HepG2 (cell line): ENCODE measurements at regions not wholly inside any gene's neighbourhood (a gene's known extent, or its start where the extent isn't known, plus 50 kb on each side); places are given as distances from the start of the nearest gene placed in this dataset.

Source experiments
- ATAC-seq: fragments of 200-7000 bp; cut with Tn5 transposase; 3 replicates; pipeline ENCODE4 v1.9.1; 2020; ENCODE audit warnings: mild to moderate bottlenecking, moderate library complexity
- BruUV-seq: library from RNA; stranded (reverse); fragments of 400-500 nt; replicated peaks from 2 replicates; lab custom pipeline; 2021; lab: Mats Ljungman, UMichigan
- CTCF ChIA-PET: fragments of 300-600 bp; formaldehyde crosslinking; extraction: SDS; loops from one replicate; lab custom pipeline; 2021; ENCODE audit warnings: low total read pairs, inconsistent platforms, low intra/inter-chr PET ratio; lab: Yijun Ruan, JAX
- POLR2A ChIA-PET: fragments of 350-600 bp; sonication (Branson Sonifier 250); formaldehyde crosslinking; loops from one replicate; lab custom pipeline; 2020; ENCODE audit warnings: antibody characterized with exemption, inconsistent platforms; lab: Yijun Ruan, JAX
- DNase-seq: peaks from one replicate; pipeline ENCODE4 v3.0.0-alpha.2; 2015; ENCODE audit warnings: low spot score
- FAIRE-seq: peaks from 3 replicates; lab custom pipeline; 2011; peaks lifted over from hg19 to GRCh38; lab: Jason Lieb, UNC
- H2AFZ ChIP-seq: one replicate; pipeline ENCODE4 v1.6.1; 2011; ENCODE audit warnings: low read length, inconsistent platforms
- H3K27ac ChIP-seq: fragments of 300-600 bp; 3 replicates; pipeline ENCODE4 v1.8.0; 2011; ENCODE audit warnings: mixed run types, mild to moderate bottlenecking, mixed read lengths, low read length, inconsistent platforms; ENCODE audit not compliant: insufficient read depth; ENCODE audit errors: extremely low read length
- H3K27me3 ChIP-seq, 2 experiments: fragments of 200-600 bp in 1 of 2; 2 replicates in 1 of 2; 3 replicates in 1 of 2; pipeline versions ENCODE4 v1.6.0 to v1.8.0; 2011; ENCODE audit warnings: low read length in 2 of 2, mild to moderate bottlenecking in 2 of 2, moderate library complexity in 2 of 2, inconsistent platforms in 1 of 2; ENCODE audit not compliant: insufficient read depth in 2 of 2, control insufficient read depth in 1 of 2
- H3K36me3 ChIP-seq, 2 experiments: fragments of 200-600 bp in 1 of 2; replicated peaks in 1 of 2; 2 replicates in 1 of 2; 3 replicates in 1 of 2; pipeline versions ENCODE4 v1.5.1 to v1.8.0; 2011; ENCODE audit warnings: low read length in 2 of 2, inconsistent platforms in 1 of 2; ENCODE audit not compliant: insufficient read depth in 2 of 2, control insufficient read depth in 1 of 2
- H3K4me1 ChIP-seq: 2 replicates; pipeline ENCODE4 v1.5.1; 2012; ENCODE audit warnings: low read length, inconsistent platforms; ENCODE audit not compliant: insufficient read depth
- H3K4me2 ChIP-seq: 2 replicates; pipeline ENCODE4 v1.6.0; 2011; ENCODE audit warnings: low read depth, low read length, inconsistent platforms
- H3K4me3 ChIP-seq, 3 experiments: fragments of 200-600 bp in 1 of 3; sonication (generic), shearing (Covaris generic) in 1 of 3; replicated peaks in 1 of 3; 2 replicates each; pipeline ENCODE4 v1.5.1; 2011 to 2016; ENCODE audit warnings: low read length in 3 of 3, inconsistent platforms in 2 of 3, low read depth in 2 of 3, mild to moderate bottlenecking in 2 of 3, control low read depth in 1 of 3, mixed read lengths in 1 of 3; ENCODE audit not compliant: insufficient read depth in 1 of 3
- H3K79me2 ChIP-seq: one replicate; pipeline ENCODE4 v1.6.1; 2011; ENCODE audit warnings: low read length, inconsistent platforms; ENCODE audit not compliant: insufficient read depth
- H3K9ac ChIP-seq: 2 replicates; pipeline ENCODE4 v1.6.0; 2011; ENCODE audit warnings: mild to moderate bottlenecking, low read depth, low read length, inconsistent platforms; ENCODE audit not compliant: insufficient read depth
- H3K9me3 ChIP-seq: 2 replicates; pipeline ENCODE4 v1.5.1; 2012; ENCODE audit warnings: mild to moderate bottlenecking, low read length
- H4K20me1 ChIP-seq: 2 replicates; pipeline ENCODE4 v1.6.0; 2011; ENCODE audit warnings: inconsistent platforms, mild to moderate bottlenecking, low read length, moderate library complexity; ENCODE audit not compliant: insufficient read depth
- ARID5B ChIP-seq: IDR thresholded peaks from 2 replicates; pipeline ENCODE4 v1.4.0; 2020; ENCODE audit warnings: mild to moderate bottlenecking, missing genetic modification reagents
- CBX1 ChIP-seq: IDR thresholded peaks from one replicate; pipeline ENCODE4 v1.6.1; 2016; ENCODE audit warnings: antibody characterized with exemption, low read depth
- CEBPB ChIP-seq: IDR thresholded peaks from 2 replicates; pipeline ENCODE4 v1.6.1; 2011; ENCODE audit warnings: low read depth, low read length, improper control_type of control experiment, borderline replicate concordance
- CEBPG ChIP-seq: IDR thresholded peaks from 2 replicates; pipeline ENCODE4 v1.6.1; 2016
- CTCF ChIP-seq: sonication (generic); formaldehyde crosslinking; IDR thresholded peaks from 2 replicates; pipeline ENCODE4 v1.5.0; 2020; ENCODE audit warnings: mild to moderate bottlenecking, missing genetic modification reagents, moderate library complexity
- HOXA7 ChIP-seq: sonication (generic); formaldehyde crosslinking; IDR thresholded peaks from 2 replicates; pipeline ENCODE4 v1.8.1; 2022; ENCODE audit warnings: mild to moderate bottlenecking, missing genetic modification reagents, moderate library complexity
- JDP2 ChIP-seq: sonication (generic); formaldehyde crosslinking; IDR thresholded peaks from 2 replicates; pipeline ENCODE4 v1.8.1; 2022; ENCODE audit warnings: missing genetic modification reagents, borderline replicate concordance
- MAX ChIP-seq: IDR thresholded peaks from 2 replicates; pipeline ENCODE4 v1.6.1; 2012; ENCODE audit warnings: inconsistent platforms
- MED8 ChIP-seq: sonication (generic); formaldehyde crosslinking; IDR thresholded peaks from 2 replicates; pipeline ENCODE4 v1.8.1; 2023; ENCODE audit warnings: mild to moderate bottlenecking, missing genetic modification reagents; ENCODE audit not compliant: insufficient replicate concordance
- PAF1 ChIP-seq: IDR thresholded peaks from 2 replicates; pipeline ENCODE4 v1.6.1; 2016; ENCODE audit warnings: missing genetic modification reagents, missing compliant biosample characterization
- SRSF1 ChIP-seq: fragments of 200-400 bp; formaldehyde crosslinking; optimal IDR thresholded peaks from 2 replicates; pipeline ENCODE3; 2017; ENCODE audit warnings: mild to moderate bottlenecking, low read depth, low read length, moderate library complexity
- TBX2 ChIP-seq: sonication (generic); formaldehyde crosslinking; IDR thresholded peaks from 2 replicates; pipeline ENCODE4 v1.5.0; 2020; ENCODE audit warnings: missing genetic modification reagents, mild to moderate bottlenecking, borderline replicate concordance
- THAP7 ChIP-seq: sonication (generic); formaldehyde crosslinking; IDR thresholded peaks from 2 replicates; pipeline ENCODE4 v1.8.1; 2023; ENCODE audit warnings: mild to moderate bottlenecking, missing genetic modification reagents
- TOE1 ChIP-seq: sonication (generic); formaldehyde crosslinking; IDR thresholded peaks from 2 replicates; pipeline ENCODE4 v1.4.0; 2020; ENCODE audit warnings: mild to moderate bottlenecking, missing genetic modification reagents
- TRIM22 ChIP-seq: fragments of 450-650 bp; IDR thresholded peaks from 2 replicates; pipeline ENCODE4 v1.6.1; 2017
- ZC3H4 ChIP-seq: sonication (generic); formaldehyde crosslinking; IDR thresholded peaks from 2 replicates; pipeline ENCODE4 v1.4.0; 2020; ENCODE audit warnings: missing genetic modification reagents, borderline replicate concordance
- ZNF446 ChIP-seq: sonication (generic); formaldehyde crosslinking; IDR thresholded peaks from 2 replicates; pipeline ENCODE4 v1.5.0; 2020; ENCODE audit warnings: mild to moderate bottlenecking, missing genetic modification reagents
- ZZZ3 ChIP-seq: sonication (generic); formaldehyde crosslinking; IDR thresholded peaks from 2 replicates; pipeline ENCODE4 v1.4.0; 2020; ENCODE audit warnings: missing genetic modification reagents, mild to moderate bottlenecking, borderline replicate concordance
- WGBS: methylation state at CpG from one replicate; pipeline ENCODE4 v1.1.6; 2017; ENCODE audit warnings: low lambda C conversion rate; 5-methylcytosine and 5-hydroxymethylcytosine counted together
- in situ Hi-C: cut with HindIII; loops from 2 replicates; pipeline ENCODE4 v1.10.0; 2017; ENCODE audit warnings: low pct_unique_long_range_greater_than_20kb; ENCODE audit not compliant: extremely low pct_ligation_motif_present
- intact Hi-C: fragments of 100-400 bp; cut with micrococcal nuclease; formaldehyde crosslinking; loops from one replicate; pipeline ENCODE4 v1.10.0; 2022; ENCODE audit not compliant: unreplicated experiment

GRCh38 chr3:135453326-135453725, 512.2 kb upstream of the PPP2R3A start (continued):
- TF ChIP-seq CTCF (CRISPR knock-in tag) (no peak), THAP7 (CRISPR knock-in tag) (no peak), CEBPB (no peak), JDP2 (CRISPR knock-in tag) (no peak)

GRCh38 chr3:135454890-135455289, 510.6 kb upstream of the PPP2R3A start:
- no peak for FAIRE-seq
- H3K27me3 ChIP-seq, result peaks cover 0 to 7% of the 10 kb centered on the region in 2 experiments; a peak in 4 of 5 replicates
- no peak for TF ChIP-seq TBX2 (CRISPR knock-in tag)
- TF ChIP-seq MAX, result no peak
- TF ChIP-seq HOXA7 (CRISPR knock-in tag), result no peak
- no peak for TF ChIP-seq ZNF446 (CRISPR knock-in tag)
- TF ChIP-seq CEBPG (CRISPR knock-in tag), result no peak
- no peak for TF ChIP-seq SRSF1
- no peak for TF ChIP-seq ARID5B
- TF ChIP-seq TRIM22, result no peak
- TF ChIP-seq TOE1, result no peak
- no peak for TF ChIP-seq ZC3H4 (CRISPR knock-in tag)
- no peak for TF ChIP-seq ZZZ3 (CRISPR knock-in tag)
- no peak for TF ChIP-seq CBX1
- no peak for TF ChIP-seq MED8 (CRISPR knock-in tag)
- no peak for TF ChIP-seq PAF1
- TF ChIP-seq, all 625 proteins: peak for 0
- H3K4me3 ChIP-seq, result no peak overlapping the region
- H3K79me2 ChIP-seq, result no peaks in the 10 kb centered on the region
- ChIA-PET POLR2A (no interaction called here), CTCF (no interaction called here)
- ATAC-seq (no peak), DNase-seq (no peak)
- no peak overlapping the region for H3K9ac ChIP-seq
- no peaks in the 10 kb centered on the region for H3K9me3 ChIP-seq
- H3K4me2 ChIP-seq, result no peak overlapping the region
- intact Hi-C loops, result no loop called here
- H2AFZ ChIP-seq, result no peak overlapping the region
- no TSS peak for BruUV-seq
- in situ Hi-C loops, result no loop called here
- no peaks in the 10 kb centered on the region for H4K20me1 ChIP-seq
- WGBS, result 4% methylated on average over 4 of the region's 4 CpGs
- H3K27ac ChIP-seq, result no peak overlapping the region
- H3K4me1 ChIP-seq, result no peaks in the 10 kb centered on the region
- H3K36me3 ChIP-seq, result no peaks in the 10 kb centered on the region
